MG63 (cell line): ENCODE measurements at regions not wholly inside any gene's neighbourhood (a gene's known extent, or its start where the extent isn't known, plus 50 kb on each side); places are given as distances from the start of the nearest gene placed in this dataset.

Experiments
- DNase-seq: peaks from one replicate; pipeline ENCODE4 v3.0.0-alpha.2; 2020
- H3K27me3 ChIP-seq: fragments of 250-450 bp; sonication (Bioruptor Pico); 2 replicates; pipeline ENCODE4 v1.5.1; 2020; ENCODE audit warnings: mild to moderate bottlenecking, moderate library complexity
- H3K36me3 ChIP-seq: fragments of 250-450 bp; sonication (Bioruptor Pico); 2 replicates; pipeline ENCODE4 v1.5.1; 2020; ENCODE audit warnings: mild to moderate bottlenecking, moderate library complexity
- H3K4me3 ChIP-seq: fragments of 250-450 bp; sonication (Bioruptor Pico); 2 replicates; pipeline ENCODE4 v1.5.1; 2020; ENCODE audit warnings: mild to moderate bottlenecking, moderate library complexity
- H3K9me3 ChIP-seq: fragments of 250-450 bp; sonication (Bioruptor Pico); 2 replicates; pipeline ENCODE4 v1.5.1; 2020; ENCODE audit warnings: mild to moderate bottlenecking, moderate library complexity

GRCh38 chr9:16106021-16106571, 553.3 kb downstream of the CCDC171 start:
- DNase-seq: peak; percentile 68
- Histone ChIP-seq H3K9me3 (peaks cover 4% of the 10 kb centered on the region; the same call in 1 of the 2 replicates), H3K36me3 (no peaks in the 10 kb centered on the region), H3K27me3 (peaks cover 15% of the 10 kb centered on the region), H3K4me3 (no peak overlapping the region)

- Histone ChIP-seq H3K4me3 (no peak overlapping the region), H3K36me3 (no peaks in the 10 kb centered on the region), H3K27me3 (peaks cover 13% of the 10 kb centered on the region; the same call in 1 of the 2 replicates), H3K9me3 (peaks cover 11% of the 10 kb centered on the region)
- no peak for DNase-seq
Measured at GRCh38 chr9:16112116-16112515, 559.3 kb downstream of the CCDC171 start.

GRCh38 chr9:16115994-16116393, 563.2 kb downstream of the CCDC171 start:
- no peak for DNase-seq
- H3K27me3 ChIP-seq: peaks cover 8% of the 10 kb centered on the region; the same call in 1 of the 2 replicates
- H3K4me3 ChIP-seq: no peak overlapping the region
- peaks cover 7% of the 10 kb centered on the region; the same call in 1 of the 2 replicates for H3K9me3 ChIP-seq
- no peaks in the 10 kb centered on the region for H3K36me3 ChIP-seq

- H3K27me3 ChIP-seq: peaks cover 7% of the 10 kb centered on the region; the same call in 1 of the 2 replicates
- H3K36me3 ChIP-seq: no peaks in the 10 kb centered on the region
- DNase-seq: no peak
- H3K4me3 ChIP-seq: no peak overlapping the region
- H3K9me3 ChIP-seq: 0 out of 2 replicates have a peak, but pooled peaks cover 7% of the 10 kb centered on the region
Measured at GRCh38 chr9:16118043-16118442, 565.2 kb downstream of the CCDC171 start.

- H3K4me3 ChIP-seq: no peak overlapping the region
- H3K9me3 ChIP-seq: 0 out of 2 replicates have a peak, but pooled peaks cover 5% of the 10 kb centered on the region
Measured at GRCh38 chr9:16119261-16120230, 566.7 kb downstream of the CCDC171 start.

GRCh38 chr9:16120231-16120641, 567.4 kb downstream of the CCDC171 start:
- Histone ChIP-seq H3K4me3 (no peak overlapping the region), H3K27me3 (no peaks in the 10 kb centered on the region), H3K9me3 (0 out of 2 replicates have a peak, but pooled peaks cover under 1% of the 10 kb centered on the region), H3K36me3 (no peaks in the 10 kb centered on the region)
- no peak for DNase-seq

More at GRCh38 chr9:16119261-16120230, 566.7 kb downstream of the CCDC171 start:
- DNase-seq: peak; percentile 82
- Histone ChIP-seq H3K36me3 (no peaks in the 10 kb centered on the region), H3K27me3 (no peaks in the 10 kb centered on the region)

GRCh38 chr9:16120727-16121126, 567.9 kb downstream of the CCDC171 start:
- Histone ChIP-seq H3K27me3 (no peaks in the 10 kb centered on the region), H3K9me3 (no peaks in the 10 kb centered on the region), H3K4me3 (no peak overlapping the region), H3K36me3 (no peaks in the 10 kb centered on the region)
- no peak for DNase-seq

- H3K9me3 ChIP-seq: no peaks in the 10 kb centered on the region; the same call in 1 of the 2 replicates
Measured at GRCh38 chr9:16121168-16121567, 568.3 kb downstream of the CCDC171 start.

GRCh38 chr9:16121601-16122286, 568.9 kb downstream of the CCDC171 start:
- no peaks in the 10 kb centered on the region for H3K36me3 ChIP-seq
- no peaks in the 10 kb centered on the region for H3K27me3 ChIP-seq
- H3K4me3 ChIP-seq: no peak overlapping the region
- H3K9me3 ChIP-seq: peaks cover 5% of the 10 kb centered on the region; the same call in 1 of the 2 replicates
- DNase-seq: peak; percentile 90

More at GRCh38 chr9:16121168-16121567, 568.3 kb downstream of the CCDC171 start:
- H3K4me3 ChIP-seq: no peak overlapping the region
- DNase-seq: no peak
- H3K27me3 ChIP-seq: no peaks in the 10 kb centered on the region
- no peaks in the 10 kb centered on the region for H3K36me3 ChIP-seq

GRCh38 chr9:16125629-16126028, 572.8 kb downstream of the CCDC171 start:
- Histone ChIP-seq H3K9me3 (peaks cover 18% of the 10 kb centered on the region), H3K36me3 (no peaks in the 10 kb centered on the region), H3K27me3 (no peaks in the 10 kb centered on the region), H3K4me3 (no peak overlapping the region)
- DNase-seq: no peak

GRCh38 chr9:16126042-16126441, 573.2 kb downstream of the CCDC171 start:
- Histone ChIP-seq H3K36me3 (no peaks in the 10 kb centered on the region), H3K27me3 (no peaks in the 10 kb centered on the region), H3K9me3 (peaks cover 18% of the 10 kb centered on the region), H3K4me3 (no peak overlapping the region)
- no peak for DNase-seq

GRCh38 chr9:16128003-16128402, 575.2 kb downstream of the CCDC171 start:
- no peaks in the 10 kb centered on the region for H3K27me3 ChIP-seq
- no peaks in the 10 kb centered on the region for H3K36me3 ChIP-seq
- DNase-seq: no peak
- peaks cover 18% of the 10 kb centered on the region for H3K9me3 ChIP-seq
- H3K4me3 ChIP-seq: no peak overlapping the region

- H3K36me3 ChIP-seq: no peaks in the 10 kb centered on the region
- peaks cover 18% of the 10 kb centered on the region for H3K9me3 ChIP-seq
- peak; percentile 65 for DNase-seq
- no peak overlapping the region for H3K4me3 ChIP-seq
- no peaks in the 10 kb centered on the region for H3K27me3 ChIP-seq
Measured at GRCh38 chr9:16131264-16131663, 578.4 kb downstream of the CCDC171 start.

GRCh38 chr9:16132513-16132912, 579.7 kb downstream of the CCDC171 start:
- Histone ChIP-seq H3K9me3 (peaks cover 12% of the 10 kb centered on the region), H3K4me3 (no peak overlapping the region), H3K36me3 (no peaks in the 10 kb centered on the region), H3K27me3 (no peaks in the 10 kb centered on the region)
- peak; percentile 91 for DNase-seq

- Histone ChIP-seq H3K4me3 (no peak overlapping the region), H3K36me3 (no peaks in the 10 kb centered on the region)
Measured at GRCh38 chr9:16133032-16133431, 580.2 kb downstream of the CCDC171 start.

GRCh38 chr9:16133556-16134227, 580.8 kb downstream of the CCDC171 start:
- Histone ChIP-seq H3K9me3 (peaks cover 12% of the 10 kb centered on the region), H3K27me3 (no peaks in the 10 kb centered on the region), H3K36me3 (no peaks in the 10 kb centered on the region), H3K4me3 (no peak overlapping the region)
- peak; percentile 89 for DNase-seq

More at GRCh38 chr9:16133032-16133431, 580.2 kb downstream of the CCDC171 start:
- peaks cover 12% of the 10 kb centered on the region for H3K9me3 ChIP-seq
- no peak for DNase-seq
- H3K27me3 ChIP-seq: no peaks in the 10 kb centered on the region
